GM18502 (cell line): ENCODE measurements at regions not wholly inside any gene's neighbourhood (a gene's known extent, or its start where the extent isn't known, plus 50 kb on each side); places are given as distances from the start of the nearest gene placed in this dataset.

ENCODE experiments used
- ATAC-seq: cut with Tn5 transposase; IDR thresholded peaks from one replicate; pipeline ENCODE4 v1.9.1; 2021; ENCODE audit warnings: mild to moderate bottlenecking; ENCODE audit not compliant: unreplicated experiment, poor library complexity

DNA sequence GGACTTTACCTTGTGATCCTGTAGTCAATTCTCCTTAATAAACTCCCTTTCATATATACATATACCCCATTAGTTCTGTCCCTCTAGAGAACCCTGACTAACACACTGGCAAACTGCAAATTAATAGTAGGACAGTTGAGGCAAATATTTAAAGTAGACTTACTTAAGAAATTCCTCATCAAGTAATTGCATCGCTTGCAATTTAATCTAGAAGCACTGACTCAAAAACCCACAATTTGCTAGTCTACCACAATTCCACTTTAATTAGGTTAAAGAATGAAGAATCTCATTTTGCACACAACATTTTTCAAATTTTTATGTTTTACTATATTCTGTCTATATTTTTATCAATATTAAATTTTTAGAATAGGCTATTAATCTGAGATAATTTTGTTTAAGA is 188.1 kb downstream of the PLOD2 start:
- no peak for ATAC-seq

GRCh38 chr3:145981056-145981455 is 179.9 kb downstream of the PLOD2 start:
- ATAC-seq: no peak

GRCh38 chr3:145983101-145983500 is 177.9 kb downstream of the PLOD2 start:
- ATAC-seq: no peak
